SK-N-SH treated with all-trans-retinoic acid at 6 μM for 48 hours (cell line): ENCODE measurements at regions not wholly inside any gene's neighbourhood (a gene's known extent, or its start where the extent isn't known, plus 50 kb on each side); places are given as distances from the start of the nearest gene placed in this dataset.

ENCODE experiments used
- ATAC-seq: fragments of 200-7000 bp; cut with Tn5 transposase; 3 replicates; pipeline ENCODE4 v1.9.1; 2020; ENCODE audit warnings: mild to moderate bottlenecking, moderate library complexity
- ARNTL ChIP-seq: fragments of 450-650 bp; formaldehyde crosslinking; IDR thresholded peaks from 2 replicates; pipeline ENCODE4 v1.5.0; 2020; ENCODE audit warnings: low read depth, mild to moderate bottlenecking, moderate library complexity, borderline replicate concordance
- BACH2 ChIP-seq: fragments of 250-450 bp; sonication (Bioruptor Pico); IDR thresholded peaks from 2 replicates; pipeline ENCODE4 v1.9.0; 2021; ENCODE audit warnings: mild to moderate bottlenecking, borderline replicate concordance
- CSDC2 ChIP-seq: fragments of 250-450 bp; sonication (Bioruptor Pico); IDR thresholded peaks from 2 replicates; pipeline ENCODE4 v1.5.0; 2020; ENCODE audit warnings: mild to moderate bottlenecking, moderate library complexity
- ESRRG ChIP-seq: fragments of 250-450 bp; sonication (Bioruptor Pico); IDR thresholded peaks from 2 replicates; pipeline ENCODE4 v1.6.1; 2021; ENCODE audit warnings: mild to moderate bottlenecking
- GLIS3 ChIP-seq: fragments of 250-450 bp; sonication (Bioruptor Pico); IDR thresholded peaks from 2 replicates; pipeline ENCODE4 v1.5.0; 2020; ENCODE audit warnings: mild to moderate bottlenecking, moderate library complexity
- OSR1 ChIP-seq: fragments of 250-450 bp; sonication (Bioruptor Pico); IDR thresholded peaks from 2 replicates; pipeline ENCODE4 v1.8.0; 2022; ENCODE audit warnings: moderate library complexity, mild to moderate bottlenecking, inconsistent platforms
- PATZ1 ChIP-seq: fragments of 250-450 bp; sonication (Bioruptor Pico); IDR thresholded peaks from 2 replicates; pipeline ENCODE4 v1.8.0; 2020; ENCODE audit warnings: mild to moderate bottlenecking, moderate library complexity, borderline replicate concordance
- RARB ChIP-seq: fragments of 250-450 bp; sonication (Bioruptor Pico); IDR thresholded peaks from 2 replicates; pipeline ENCODE4 v1.8.0; 2021; ENCODE audit warnings: mild to moderate bottlenecking, moderate library complexity
- SNAI2 ChIP-seq: fragments of 250-450 bp; sonication (Bioruptor Pico); IDR thresholded peaks from 2 replicates; pipeline ENCODE4 v1.5.0; 2020; ENCODE audit warnings: mild to moderate bottlenecking, moderate library complexity
- TCF4 ChIP-seq: fragments of 250-450 bp; sonication (Bioruptor Pico); IDR thresholded peaks from 2 replicates; pipeline ENCODE4 v1.8.0; 2021; ENCODE audit warnings: mild to moderate bottlenecking, moderate library complexity, borderline replicate concordance
- TOX ChIP-seq: fragments of 250-450 bp; sonication (Bioruptor Pico); IDR thresholded peaks from 2 replicates; pipeline ENCODE4 v1.8.0; 2021; ENCODE audit warnings: mild to moderate bottlenecking, moderate library complexity, borderline replicate concordance
- TSHZ2 ChIP-seq: fragments of 250-450 bp; sonication (Bioruptor Pico); IDR thresholded peaks from 2 replicates; pipeline ENCODE4 v1.5.0; 2020; ENCODE audit warnings: mild to moderate bottlenecking, moderate library complexity
- ZFP3 ChIP-seq: fragments of 250-450 bp; sonication (Bioruptor Pico); IDR thresholded peaks from 2 replicates; pipeline ENCODE4 v1.5.0; 2020; ENCODE audit warnings: mild to moderate bottlenecking, moderate library complexity
- ZFP30 ChIP-seq: fragments of 450-650 bp; formaldehyde crosslinking; IDR thresholded peaks from 2 replicates; pipeline ENCODE4 v1.5.0; 2022; ENCODE audit warnings: mild to moderate bottlenecking, moderate library complexity
- ZNF565 ChIP-seq: fragments of 450-650 bp; formaldehyde crosslinking; conservative IDR thresholded peaks from 2 replicates; pipeline ENCODE4 v1.5.0; 2020; ENCODE audit warnings: low read depth, mild to moderate bottlenecking, moderate library complexity
- ZNF70 ChIP-seq: fragments of 450-650 bp; formaldehyde crosslinking; IDR thresholded peaks from 2 replicates; pipeline ENCODE4 v1.5.0; 2020; ENCODE audit warnings: mild to moderate bottlenecking, moderate library complexity
- ZNF8 ChIP-seq: fragments of 450-650 bp; formaldehyde crosslinking; IDR thresholded peaks from 2 replicates; pipeline ENCODE4 v1.5.0; 2020; ENCODE audit warnings: mild to moderate bottlenecking, moderate library complexity
- TF ChIP-seq, protein P1 (sequence below): fragments of 250-450 bp; sonication (Bioruptor Pico); IDR thresholded peaks from 2 replicates; pipeline ENCODE4 v1.5.1; 2020; ENCODE audit warnings: low read depth, mild to moderate bottlenecking, moderate library complexity
- TF ChIP-seq, protein P2 (sequence below): fragments of 250-450 bp; sonication (Bioruptor Pico); IDR thresholded peaks from 2 replicates; pipeline ENCODE4 v1.8.0; 2021; ENCODE audit warnings: low read depth, mild to moderate bottlenecking, moderate library complexity, borderline replicate concordance
- TF ChIP-seq, protein P3 (sequence below): fragments of 250-450 bp; sonication (Bioruptor Pico); IDR thresholded peaks from 2 replicates; pipeline ENCODE4 v1.5.1; 2021; ENCODE audit warnings: mild to moderate bottlenecking, moderate library complexity

GRCh38 chr6:159461998-159462397, 231.0 kb downstream of the SOD2 start:
- ATAC-seq, result no peak

GRCh38 chr6:159461266-159461665, 231.8 kb downstream of the SOD2 start:
- ATAC-seq, result no peak
- no peak for TF ChIP-seq PATZ1 (CRISPR knock-in tag)
- no peak for TF ChIP-seq TSHZ2 (CRISPR knock-in tag)
- TF ChIP-seq ARNTL, result no peak
- no peak for TF ChIP-seq ESRRG (CRISPR knock-in tag)
- no peak for TF ChIP-seq OSR1 (CRISPR knock-in tag)
- TF ChIP-seq, all 23 proteins: peak for 0

More at GRCh38 chr6:159461998-159462397, 231.0 kb downstream of the SOD2 start:
- TF ChIP-seq TCF4 (CRISPR knock-in tag), result no peak
- no peak for TF ChIP-seq ZNF565 (CRISPR knock-in tag)
- no peak for TF ChIP-seq RARB
- TF ChIP-seq ZNF70 (CRISPR knock-in tag), result no peak

- no peak for TF ChIP-seq SNAI2 (CRISPR knock-in tag)
- TF ChIP-seq PATZ1 (CRISPR knock-in tag), result no peak
- TF ChIP-seq, protein P1, sequence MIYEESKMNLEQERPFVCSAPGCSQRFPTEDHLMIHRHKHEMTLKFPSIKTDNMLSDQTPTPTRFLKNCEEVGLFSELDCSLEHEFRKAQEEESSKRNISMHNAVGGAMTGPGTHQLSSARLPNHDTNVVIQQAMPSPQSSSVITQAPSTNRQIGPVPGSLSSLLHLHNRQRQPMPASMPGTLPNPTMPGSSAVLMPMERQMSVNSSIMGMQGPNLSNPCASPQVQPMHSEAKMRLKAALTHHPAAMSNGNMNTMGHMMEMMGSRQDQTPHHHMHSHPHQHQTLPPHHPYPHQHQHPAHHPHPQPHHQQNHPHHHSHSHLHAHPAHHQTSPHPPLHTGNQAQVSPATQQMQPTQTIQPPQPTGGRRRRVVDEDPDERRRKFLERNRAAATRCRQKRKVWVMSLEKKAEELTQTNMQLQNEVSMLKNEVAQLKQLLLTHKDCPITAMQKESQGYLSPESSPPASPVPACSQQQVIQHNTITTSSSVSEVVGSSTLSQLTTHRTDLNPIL (CRISPR knock-in tag), result no peak
- TF ChIP-seq ESRRG (CRISPR knock-in tag), result no peak
- TF ChIP-seq ZFP3 (CRISPR knock-in tag), result no peak
- TF ChIP-seq RARB, result no peak
- no peak for TF ChIP-seq TOX (CRISPR knock-in tag)
- no peak for TF ChIP-seq ZFP30
- no peak for TF ChIP-seq ZNF70 (CRISPR knock-in tag)
- TF ChIP-seq GLIS3 (CRISPR knock-in tag), result no peak
- TF ChIP-seq TSHZ2 (CRISPR knock-in tag), result no peak
- TF ChIP-seq ZNF8 (CRISPR knock-in tag), result no peak
- TF ChIP-seq, protein P2, sequence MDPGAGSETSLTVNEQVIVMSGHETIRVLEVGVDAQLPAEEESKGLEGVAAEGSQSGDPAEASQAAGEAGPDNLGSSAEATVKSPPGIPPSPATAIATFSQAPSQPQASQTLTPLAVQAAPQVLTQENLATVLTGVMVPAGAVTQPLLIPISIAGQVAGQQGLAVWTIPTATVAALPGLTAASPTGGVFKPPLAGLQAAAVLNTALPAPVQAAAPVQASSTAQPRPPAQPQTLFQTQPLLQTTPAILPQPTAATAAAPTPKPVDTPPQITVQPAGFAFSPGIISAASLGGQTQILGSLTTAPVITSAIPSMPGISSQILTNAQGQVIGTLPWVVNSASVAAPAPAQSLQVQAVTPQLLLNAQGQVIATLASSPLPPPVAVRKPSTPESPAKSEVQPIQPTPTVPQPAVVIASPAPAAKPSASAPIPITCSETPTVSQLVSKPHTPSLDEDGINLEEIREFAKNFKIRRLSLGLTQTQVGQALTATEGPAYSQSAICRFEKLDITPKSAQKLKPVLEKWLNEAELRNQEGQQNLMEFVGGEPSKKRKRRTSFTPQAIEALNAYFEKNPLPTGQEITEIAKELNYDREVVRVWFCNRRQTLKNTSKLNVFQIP (CRISPR knock-in tag), result no peak
- TF ChIP-seq TCF4 (CRISPR knock-in tag), result no peak
- no peak for TF ChIP-seq OSR1 (CRISPR knock-in tag)
- TF ChIP-seq ARNTL, result no peak
- no peak for TF ChIP-seq BACH2 (CRISPR knock-in tag)
- no peak for TF ChIP-seq CSDC2 (CRISPR knock-in tag)
- TF ChIP-seq, protein P3, sequence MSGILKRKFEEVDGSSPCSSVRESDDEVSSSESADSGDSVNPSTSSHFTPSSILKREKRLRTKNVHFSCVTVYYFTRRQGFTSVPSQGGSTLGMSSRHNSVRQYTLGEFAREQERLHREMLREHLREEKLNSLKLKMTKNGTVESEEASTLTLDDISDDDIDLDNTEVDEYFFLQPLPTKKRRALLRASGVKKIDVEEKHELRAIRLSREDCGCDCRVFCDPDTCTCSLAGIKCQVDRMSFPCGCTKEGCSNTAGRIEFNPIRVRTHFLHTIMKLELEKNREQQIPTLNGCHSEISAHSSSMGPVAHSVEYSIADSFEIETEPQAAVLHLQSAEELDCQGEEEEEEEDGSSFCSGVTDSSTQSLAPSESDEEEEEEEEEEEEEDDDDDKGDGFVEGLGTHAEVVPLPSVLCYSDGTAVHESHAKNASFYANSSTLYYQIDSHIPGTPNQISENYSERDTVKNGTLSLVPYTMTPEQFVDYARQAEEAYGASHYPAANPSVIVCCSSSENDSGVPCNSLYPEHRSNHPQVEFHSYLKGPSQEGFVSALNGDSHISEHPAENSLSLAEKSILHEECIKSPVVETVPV, result no peak
Observed at GRCh38 chr6:159460476-159460875, 232.6 kb downstream of the SOD2 start.

More at GRCh38 chr6:159460476-159460875, 232.6 kb downstream of the SOD2 start:
- ATAC-seq, result no peak
